ENCODE measurements at regions not wholly inside any gene's neighbourhood (a gene's known extent, or its start where the extent isn't known, plus 50 kb on each side); places are given as distances from the start of the nearest gene placed in this dataset.

DNA sequence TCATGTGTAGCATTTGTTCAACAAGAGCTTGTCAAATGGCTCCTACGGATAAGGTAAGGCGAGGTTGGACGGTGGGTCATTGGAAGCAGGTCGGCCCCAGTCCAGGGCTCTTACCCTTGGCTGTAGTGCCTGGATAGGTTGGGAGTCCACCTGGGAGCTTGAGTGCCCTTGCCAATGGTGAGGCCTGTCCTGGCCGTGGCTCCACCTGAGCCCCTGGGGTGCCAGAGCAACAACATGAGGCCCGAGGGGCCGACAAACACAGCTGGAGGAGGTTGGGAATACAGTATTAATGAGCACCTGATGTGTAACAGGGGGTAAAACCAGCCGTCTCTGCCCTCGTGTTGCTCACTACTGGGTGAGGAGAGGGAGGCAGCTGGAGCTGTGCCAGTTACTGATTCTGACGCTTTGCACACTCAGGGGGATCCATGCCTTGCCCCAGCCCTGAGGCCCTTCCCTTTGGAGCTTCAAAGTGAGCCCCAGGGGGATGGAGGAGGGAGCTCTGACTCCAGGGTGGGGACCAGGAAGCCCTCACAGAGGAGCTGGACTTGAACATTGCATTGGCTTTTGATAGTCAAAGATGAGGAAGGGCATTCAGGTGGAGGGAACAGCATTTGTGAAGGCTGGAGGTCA, 87.2 kb downstream of the RHOB start:
- TF ChIP-seq ELF4 (IDR thresholded peaks at IDR 0.05) (no peak), SUZ12 (IDR thresholded peaks at IDR 0.05) (no peak)
